ENCODE measurements at regions not wholly inside any gene's neighbourhood (a gene's known extent, or its start where the extent isn't known, plus 50 kb on each side); places are given as distances from the start of the nearest gene placed in this dataset.

DNA sequence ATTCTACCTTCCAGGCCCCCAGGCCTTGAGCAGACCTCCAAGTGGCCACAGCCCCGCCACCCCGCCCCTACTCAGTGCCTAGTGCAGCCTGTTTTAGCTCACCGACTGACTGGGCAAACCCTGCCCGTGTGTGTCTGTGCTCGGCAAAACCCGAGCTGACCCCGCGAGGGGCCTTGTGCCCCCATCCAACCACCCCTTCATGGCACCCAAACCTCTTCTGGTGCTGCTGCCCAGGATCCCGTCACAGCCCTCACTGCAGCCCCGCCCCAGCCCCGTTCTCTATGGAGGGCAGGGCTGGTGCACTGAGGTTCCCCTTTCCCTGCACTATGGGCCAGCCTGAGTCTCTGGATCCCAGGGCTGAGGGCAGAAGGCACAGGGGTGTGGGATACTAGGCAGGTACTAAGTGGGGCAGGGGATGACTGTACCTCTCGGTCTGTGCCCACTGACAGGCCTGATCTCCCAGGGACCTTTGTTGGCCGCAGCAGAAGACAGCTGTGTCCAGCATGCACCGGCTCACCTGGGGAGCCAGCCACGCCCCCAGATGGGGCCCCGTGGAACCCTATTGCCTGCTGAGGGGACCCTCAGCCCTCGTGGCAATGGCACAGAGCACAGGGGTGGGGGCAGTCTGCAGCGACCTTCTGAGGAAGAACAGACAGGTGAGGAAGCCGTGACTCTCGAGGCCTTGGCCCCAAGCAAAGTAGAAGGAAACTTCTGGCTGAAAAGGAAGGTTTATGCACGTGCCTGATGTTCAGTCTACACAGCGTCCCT lies 69.9 kb upstream of the OTOS start:
- DNase-seq = no peak

- no peak for DNase-seq
These were observed 70.6 kb upstream of the OTOS start for GRCh38 chr2:240211096-240211495.

GRCh38 chr2:240211598-240212424 lies 71.4 kb upstream of the OTOS start:
- DNase-seq = no peak

GRCh38 chr2:240212425-240213225 lies 72.2 kb upstream of the OTOS start:
- DNase-seq = no peak

GRCh38 chr2:240213226-240213475 lies 72.7 kb upstream of the OTOS start:
- DNase-seq = no peak

- no peak for DNase-seq
These were observed 73.3 kb upstream of the OTOS start for GRCh38 chr2:240213476-240214421.

DNA sequence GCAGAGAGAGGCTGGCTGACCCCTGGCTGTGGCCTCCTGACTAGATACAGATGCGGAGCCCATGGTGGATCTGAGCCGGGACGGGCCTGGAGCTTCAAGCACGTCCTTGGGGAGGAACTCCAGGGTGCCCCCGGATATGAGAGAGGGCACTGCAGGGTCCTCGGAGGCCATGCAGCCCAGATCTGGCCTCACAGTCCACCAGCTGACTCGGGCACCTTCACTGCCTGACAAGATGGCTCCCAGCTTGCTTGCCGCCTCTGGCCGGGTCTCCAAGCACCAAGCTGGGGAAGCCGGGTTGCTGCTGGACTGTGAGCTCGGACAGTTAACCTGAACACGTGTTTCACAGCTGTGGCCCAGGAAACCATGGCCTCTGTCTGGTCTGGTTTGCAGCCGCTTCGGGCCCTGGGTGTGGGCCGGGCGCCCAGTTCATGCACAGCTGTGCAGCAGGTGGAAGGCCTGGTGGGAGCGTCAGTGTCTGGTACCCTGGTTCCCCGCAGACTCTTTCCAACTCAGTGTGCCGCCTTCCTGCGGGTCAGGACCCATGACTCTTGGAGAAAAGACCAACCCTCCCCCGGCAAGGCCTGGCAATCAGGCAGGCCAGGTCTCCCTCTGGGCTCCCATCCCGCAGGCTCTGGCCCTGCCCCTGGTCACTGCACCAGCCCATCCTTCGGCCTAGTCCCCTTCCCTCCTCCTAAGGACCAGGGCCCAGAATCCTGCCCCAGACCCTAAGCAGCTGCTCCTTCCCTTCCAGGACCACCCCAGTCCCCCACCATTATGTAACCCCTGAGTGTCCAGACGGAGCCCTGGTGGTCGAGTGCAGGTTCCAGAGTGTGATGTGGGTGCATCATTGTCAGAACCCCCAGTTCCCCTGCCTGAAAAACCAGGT lies 74.6 kb upstream of the OTOS start:
- no peak for DNase-seq

DNA sequence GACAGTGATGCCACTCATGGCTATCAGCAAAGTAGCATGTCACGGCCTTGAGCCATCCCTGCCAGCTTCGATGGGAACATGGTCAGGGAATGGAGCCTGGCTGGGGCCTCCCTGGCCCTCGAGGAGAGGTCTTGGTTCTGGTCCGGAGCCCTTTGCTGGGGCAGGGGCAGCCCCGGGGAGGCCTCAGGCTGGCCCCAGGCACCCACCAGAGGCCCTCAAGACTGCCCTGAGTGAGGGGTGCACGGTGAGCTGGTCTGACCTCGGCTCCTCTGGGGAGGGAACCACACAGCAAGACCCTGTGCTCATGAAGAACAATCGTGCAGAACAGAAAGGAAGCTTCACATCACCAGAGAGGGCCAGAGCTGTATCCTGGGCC lies 75.2 kb upstream of the OTOS start:
- DNase-seq = no peak

GRCh38 chr2:240216167-240216566 lies 75.7 kb upstream of the OTOS start:
- DNase-seq = no peak

GRCh38 chr2:240217431-240218301 lies 77.2 kb upstream of the OTOS start:
- no peak for DNase-seq

- DNase-seq = no peak
These were observed 78.9 kb upstream of the OTOS start for GRCh38 chr2:240219208-240219890.

DNA sequence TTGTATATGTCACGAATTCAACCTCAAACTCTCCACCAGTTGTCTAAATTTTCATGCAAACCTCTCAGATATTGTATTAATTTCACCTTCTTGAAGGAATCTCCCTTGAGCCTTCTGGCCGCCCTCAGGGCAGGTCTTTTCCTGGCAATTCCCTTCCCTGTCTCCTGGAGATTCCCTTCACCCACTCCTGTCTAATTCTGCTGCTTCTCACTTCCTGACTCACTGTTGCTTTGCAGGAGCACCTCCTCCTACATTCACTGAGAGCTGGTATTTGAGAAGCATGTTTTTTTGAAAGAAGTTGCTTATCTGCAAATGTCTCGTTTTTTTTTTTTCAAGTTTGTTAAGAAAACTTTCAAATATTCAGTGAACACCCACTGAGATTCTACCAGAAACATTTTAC lies 79.9 kb upstream of the OTOS start:
- DNase-seq = no peak

- DNase-seq = no peak
These were observed 83.2 kb upstream of the OTOS start for GRCh38 chr2:240223631-240224030.

DNA sequence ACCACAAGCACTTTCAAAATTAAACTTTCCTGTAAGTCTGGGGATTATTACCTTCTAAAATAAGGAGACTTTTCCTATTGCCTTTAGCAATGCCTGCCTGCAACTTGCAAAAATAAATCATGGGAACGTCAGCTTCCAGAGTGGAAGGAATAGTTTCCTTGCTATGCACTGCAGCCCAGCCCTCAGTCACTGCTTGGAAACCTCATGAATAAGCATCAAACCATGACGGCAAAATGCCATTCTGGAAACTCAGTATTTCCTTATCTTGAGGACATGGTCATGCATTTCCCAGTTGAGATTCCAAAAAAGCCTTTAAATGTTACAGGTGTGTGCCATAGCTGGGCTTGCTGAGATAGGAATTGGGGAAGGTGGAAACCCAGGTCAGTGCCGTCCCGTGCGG lies 84.2 kb upstream of the OTOS start:
- no peak for DNase-seq

DNA sequence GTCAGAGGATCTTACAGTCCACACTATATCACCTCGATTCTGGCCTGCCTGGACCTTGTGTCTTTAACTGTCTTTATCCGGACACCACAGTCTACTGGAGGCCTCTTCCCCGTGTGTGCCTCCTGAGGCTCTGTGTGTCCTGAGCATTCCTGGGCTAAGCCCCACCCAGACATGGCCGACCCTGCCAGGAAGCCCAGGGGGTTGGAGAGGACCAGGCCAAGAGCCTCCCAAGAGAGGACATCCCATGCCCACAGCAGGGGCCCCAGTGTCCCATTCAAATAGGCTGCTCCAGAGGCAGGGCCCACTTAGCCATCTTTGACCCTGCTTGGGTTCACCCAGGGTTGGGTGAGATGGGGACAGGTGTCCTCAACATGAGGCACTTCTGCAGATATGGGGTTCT lies 84.7 kb upstream of the OTOS start:
- no peak for DNase-seq

GRCh38 chr2:240225660-240226475 lies 85.4 kb upstream of the OTOS start:
- no peak for DNase-seq

DNA sequence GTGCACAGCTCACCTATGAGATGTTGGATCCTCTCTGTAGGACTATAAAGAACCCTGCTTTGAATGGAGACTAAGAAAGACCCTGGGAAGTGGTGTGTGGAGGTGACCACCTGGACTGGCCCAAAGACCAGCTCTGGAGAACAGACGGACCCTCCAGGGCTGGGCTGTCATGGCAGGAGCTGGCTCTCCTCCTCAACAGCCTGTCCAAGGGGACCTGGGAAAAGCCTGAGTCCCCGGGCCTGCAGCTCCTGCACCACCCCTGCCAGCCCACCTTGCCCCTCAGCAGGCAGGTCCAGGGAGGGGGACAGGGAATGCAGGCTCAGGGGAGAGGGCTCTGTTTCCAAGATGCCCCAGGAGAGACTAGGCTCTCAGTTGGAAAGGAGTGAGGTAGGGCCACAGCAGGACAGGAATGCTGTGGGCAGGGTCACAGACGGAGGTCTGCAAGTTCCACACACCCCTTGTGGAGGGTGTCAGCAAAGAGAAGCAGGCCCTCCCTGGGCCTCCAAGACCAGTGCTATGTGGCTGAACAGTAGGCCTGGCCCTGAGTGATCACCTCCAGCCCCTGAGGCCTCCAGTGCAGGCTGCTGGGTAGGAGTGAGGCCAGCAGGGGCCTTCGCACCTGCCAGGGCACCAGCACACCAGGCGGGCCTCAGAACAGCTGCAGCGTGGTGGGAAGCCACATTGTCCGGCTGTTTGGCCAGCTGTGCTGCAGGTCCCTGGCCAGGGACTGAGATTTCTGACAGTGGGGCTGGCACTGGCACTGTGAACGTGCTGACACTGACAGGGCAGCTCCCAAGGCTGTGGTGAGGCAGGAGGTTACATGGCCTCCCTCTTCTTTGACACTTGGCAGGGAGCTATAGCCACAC lies 86.4 kb upstream of the OTOS start:
- no peak for DNase-seq

All from suppressor macrophage treated with lipopolysaccharide for 4 hours (primary cell).